ENCODE measurements at regions not wholly inside any gene's neighbourhood (a gene's known extent, or its start where the extent isn't known, plus 50 kb on each side); places are given as distances from the start of the nearest gene placed in this dataset.

GRCh38 chr7:23956772-23957576, 247.0 kb downstream of the STK31 start:
- DNase-seq (ENCODE audit: insufficient read length, low spot score, missing footprints), result no peak

GRCh38 chr7:23959821-23960220, 249.8 kb downstream of the STK31 start:
- Histone ChIP-seq H3K79me2 (ENCODE audit: insufficient read depth, low read length) (no peaks in the 10 kb centered on the region), H3K4me3 (ENCODE audit: insufficient read depth, low read length) (no peak overlapping the region), H3K9me3 (ENCODE audit: low read depth, low read length) (no peaks in the 10 kb centered on the region), H2AFZ (ENCODE audit: low read length) (no peak overlapping the region), H3K27ac (ENCODE audit: low read depth, low read length) (no peak overlapping the region), H3K36me3 (ENCODE audit: insufficient read depth, low read length) (no peaks in the 10 kb centered on the region), H3K4me1 (ENCODE audit: insufficient read depth, low read length) (no peaks in the 10 kb centered on the region), H4K20me1 (ENCODE audit: insufficient read depth, low read length) (no peaks in the 10 kb centered on the region), H3K27me3 (ENCODE audit: insufficient read depth, low read length) (no peaks in the 10 kb centered on the region), H3K4me2 (ENCODE audit: insufficient read depth, low read length) (no peak overlapping the region)
- TF ChIP-seq, protein P1, sequence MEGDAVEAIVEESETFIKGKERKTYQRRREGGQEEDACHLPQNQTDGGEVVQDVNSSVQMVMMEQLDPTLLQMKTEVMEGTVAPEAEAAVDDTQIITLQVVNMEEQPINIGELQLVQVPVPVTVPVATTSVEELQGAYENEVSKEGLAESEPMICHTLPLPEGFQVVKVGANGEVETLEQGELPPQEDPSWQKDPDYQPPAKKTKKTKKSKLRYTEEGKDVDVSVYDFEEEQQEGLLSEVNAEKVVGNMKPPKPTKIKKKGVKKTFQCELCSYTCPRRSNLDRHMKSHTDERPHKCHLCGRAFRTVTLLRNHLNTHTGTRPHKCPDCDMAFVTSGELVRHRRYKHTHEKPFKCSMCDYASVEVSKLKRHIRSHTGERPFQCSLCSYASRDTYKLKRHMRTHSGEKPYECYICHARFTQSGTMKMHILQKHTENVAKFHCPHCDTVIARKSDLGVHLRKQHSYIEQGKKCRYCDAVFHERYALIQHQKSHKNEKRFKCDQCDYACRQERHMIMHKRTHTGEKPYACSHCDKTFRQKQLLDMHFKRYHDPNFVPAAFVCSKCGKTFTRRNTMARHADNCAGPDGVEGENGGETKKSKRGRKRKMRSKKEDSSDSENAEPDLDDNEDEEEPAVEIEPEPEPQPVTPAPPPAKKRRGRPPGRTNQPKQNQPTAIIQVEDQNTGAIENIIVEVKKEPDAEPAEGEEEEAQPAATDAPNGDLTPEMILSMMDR (IDR thresholded peaks at IDR 0.05; ENCODE audit: extremely low read depth, low read depth, low read length), result no peak
- no peak for DNase-seq (ENCODE audit: insufficient read length, low spot score, missing footprints)

More at GRCh38 chr7:23956772-23957576, 247.0 kb downstream of the STK31 start:
- Histone ChIP-seq H2AFZ (ENCODE audit: low read length) (no peak overlapping the region), H3K27me3 (ENCODE audit: insufficient read depth, low read length) (no peaks in the 10 kb centered on the region), H3K4me2 (ENCODE audit: insufficient read depth, low read length) (no peak overlapping the region), H3K36me3 (ENCODE audit: insufficient read depth, low read length) (no peaks in the 10 kb centered on the region), H3K79me2 (ENCODE audit: insufficient read depth, low read length) (no peaks in the 10 kb centered on the region), H3K9me3 (ENCODE audit: low read depth, low read length) (no peaks in the 10 kb centered on the region), H3K4me1 (ENCODE audit: insufficient read depth, low read length) (no peaks in the 10 kb centered on the region), H3K4me3 (ENCODE audit: insufficient read depth, low read length) (no peak overlapping the region), H3K27ac (ENCODE audit: low read depth, low read length) (no peak overlapping the region), H4K20me1 (ENCODE audit: insufficient read depth, low read length) (no peaks in the 10 kb centered on the region)
- TF ChIP-seq, protein P1 (IDR thresholded peaks at IDR 0.05; ENCODE audit: extremely low read depth, low read depth, low read length), result no peak

DNA sequence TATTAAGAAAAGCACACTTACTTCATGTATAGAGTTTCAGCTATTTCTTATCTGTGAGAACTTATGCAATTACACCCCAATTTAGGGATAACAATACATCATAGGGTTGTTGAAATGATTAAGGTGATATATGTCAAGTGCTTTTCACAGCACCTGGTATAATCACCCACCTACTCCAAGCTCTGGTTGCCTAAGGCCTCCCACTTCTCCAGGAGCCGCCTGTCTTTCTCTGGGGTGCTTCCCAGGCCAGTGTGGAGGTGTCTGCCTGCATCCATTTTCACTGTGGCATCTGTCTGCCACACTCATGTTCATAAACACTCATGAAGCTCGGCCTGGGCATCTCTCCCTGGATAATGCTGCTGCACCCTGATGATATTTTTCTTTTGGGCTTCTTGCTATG, 250.3 kb downstream of the STK31 start:
- H3K36me3 ChIP-seq (ENCODE audit: insufficient read depth, low read length), result no peaks in the 10 kb centered on the region
- no peak overlapping the region for H2AFZ ChIP-seq (ENCODE audit: low read length)
- no peaks in the 10 kb centered on the region for H3K4me1 ChIP-seq (ENCODE audit: insufficient read depth, low read length)
- no peak for DNase-seq (ENCODE audit: insufficient read length, low spot score, missing footprints)
- H3K4me3 ChIP-seq (ENCODE audit: insufficient read depth, low read length), result no peak overlapping the region
- H3K27me3 ChIP-seq (ENCODE audit: insufficient read depth, low read length), result no peaks in the 10 kb centered on the region
- H3K4me2 ChIP-seq (ENCODE audit: insufficient read depth, low read length), result no peak overlapping the region
- H3K27ac ChIP-seq (ENCODE audit: low read depth, low read length), result no peak overlapping the region
- H4K20me1 ChIP-seq (ENCODE audit: insufficient read depth, low read length), result no peaks in the 10 kb centered on the region
- no peaks in the 10 kb centered on the region for H3K79me2 ChIP-seq (ENCODE audit: insufficient read depth, low read length)
- H3K9me3 ChIP-seq (ENCODE audit: low read depth, low read length), result no peaks in the 10 kb centered on the region
- TF ChIP-seq, protein P1 (IDR thresholded peaks at IDR 0.05; ENCODE audit: extremely low read depth, low read depth, low read length), result no peak

GRCh38 chr7:23963461-23964165, 253.6 kb downstream of the STK31 start:
- no peaks in the 10 kb centered on the region for H3K36me3 ChIP-seq (ENCODE audit: insufficient read depth, low read length)
- no peak overlapping the region for H2AFZ ChIP-seq (ENCODE audit: low read length)
- no peak overlapping the region for H3K27ac ChIP-seq (ENCODE audit: low read depth, low read length)
- DNase-seq (ENCODE audit: insufficient read length, low spot score, missing footprints), result no peak
- no peaks in the 10 kb centered on the region for H3K27me3 ChIP-seq (ENCODE audit: insufficient read depth, low read length)
- H4K20me1 ChIP-seq (ENCODE audit: insufficient read depth, low read length), result no peaks in the 10 kb centered on the region
- no peak overlapping the region for H3K4me3 ChIP-seq (ENCODE audit: insufficient read depth, low read length)
- H3K4me1 ChIP-seq (ENCODE audit: insufficient read depth, low read length), result no peaks in the 10 kb centered on the region
- no peak overlapping the region for H3K4me2 ChIP-seq (ENCODE audit: insufficient read depth, low read length)
- no peaks in the 10 kb centered on the region for H3K79me2 ChIP-seq (ENCODE audit: insufficient read depth, low read length)
- no peaks in the 10 kb centered on the region for H3K9me3 ChIP-seq (ENCODE audit: low read depth, low read length)
- TF ChIP-seq, protein P1 (IDR thresholded peaks at IDR 0.05; ENCODE audit: extremely low read depth, low read depth, low read length), result no peak
